Activated CD4-positive, alpha-beta memory T cell treated with anti-CD3 and anti-CD28 coated beads for 36 hours (primary cell): ENCODE measurements at regions not wholly inside any gene's neighbourhood (a gene's known extent, or its start where the extent isn't known, plus 50 kb on each side); places are given as distances from the start of the nearest gene placed in this dataset.
"Not testable (repeated sequence)": the region's sequence is repeated elsewhere in the genome, so short reads cannot be mapped to it uniquely, and the experiment has no call there.

Source experiments
- CTCF ChIA-PET: fragments of 350-600 bp; sonication (Branson Sonifier 250); formaldehyde crosslinking; loops from one replicate; lab custom pipeline; 2021; ENCODE audit warnings: antibody characterized with exemption, inconsistent platforms; lab: Charles Lee
- POLR2A ChIA-PET: fragments of 350-600 bp; sonication (Branson Sonifier 250); formaldehyde crosslinking; loops from one replicate; lab custom pipeline; 2021; ENCODE audit warnings: antibody characterized with exemption; lab: Charles Lee
- DNase-seq: peaks from one replicate; pipeline ENCODE4 v3.0.0-alpha.2; 2020
- H3K27ac Mint-ChIP-seq: one replicate; pipeline ENCODE4 v1.8.0; 2021; ENCODE audit warnings: mixed read lengths
- H3K27me3 Mint-ChIP-seq: one replicate; pipeline ENCODE4 v1.8.0; 2021; ENCODE audit warnings: mixed read lengths
- H3K36me3 Mint-ChIP-seq: one replicate; pipeline ENCODE4 v1.8.0; 2021; ENCODE audit warnings: mixed read lengths
- H3K4me1 Mint-ChIP-seq: one replicate; pipeline ENCODE4 v1.8.0; 2021; ENCODE audit warnings: low read depth, mixed read lengths
- H3K4me3 Mint-ChIP-seq: one replicate; pipeline ENCODE4 v1.8.0; 2021; ENCODE audit warnings: mild to moderate bottlenecking, mixed read lengths
- H3K9me3 Mint-ChIP-seq: one replicate; pipeline ENCODE4 v1.8.0; 2021; ENCODE audit warnings: mixed read lengths
- intact Hi-C: fragments of 100-400 bp; cut with micrococcal nuclease; formaldehyde crosslinking; loops from one replicate; pipeline ENCODE4 v1.15.1; 2023

DNA sequence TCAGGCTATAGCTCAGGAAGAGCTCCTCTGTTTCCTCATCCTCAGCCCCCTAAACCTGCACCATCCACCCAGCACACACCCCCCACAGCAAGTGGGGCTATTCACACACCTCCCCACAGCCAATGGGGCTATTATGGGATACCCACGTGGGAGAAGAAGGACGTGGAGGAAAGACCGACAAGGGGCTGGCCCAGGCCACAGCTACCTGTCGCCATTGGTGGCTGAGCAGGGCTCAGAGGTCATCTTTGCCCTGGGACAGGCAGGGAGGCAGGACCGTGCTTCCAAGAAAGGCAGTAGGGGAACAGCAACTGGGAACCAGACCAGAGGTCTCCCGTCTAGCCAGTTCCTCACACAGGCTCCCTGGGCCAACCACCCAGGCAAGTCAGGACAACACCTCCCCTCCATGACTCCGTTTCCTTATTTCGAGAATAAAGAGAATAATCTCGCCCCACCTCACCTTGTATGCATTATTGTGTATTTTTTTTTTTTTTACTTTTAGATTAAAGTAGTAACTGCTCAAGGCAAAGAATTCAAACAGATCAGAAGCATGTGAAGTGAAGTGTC is 92.3 kb upstream of the TARDBP start:
- intact Hi-C loops: no loop called here
- Mint-ChIP-seq H3K9me3 (no peaks in the 10 kb centered on the region), H3K27ac (no peak overlapping the region), H3K4me3 (no peak overlapping the region), H3K4me1 (peaks cover 35% of the 10 kb centered on the region), H3K36me3 (no peaks in the 10 kb centered on the region), H3K27me3 (peaks cover 36% of the 10 kb centered on the region)
- no peak for DNase-seq
- POLR2A ChIA-PET: no interaction called here
- CTCF ChIA-PET: no interaction called here

DNA sequence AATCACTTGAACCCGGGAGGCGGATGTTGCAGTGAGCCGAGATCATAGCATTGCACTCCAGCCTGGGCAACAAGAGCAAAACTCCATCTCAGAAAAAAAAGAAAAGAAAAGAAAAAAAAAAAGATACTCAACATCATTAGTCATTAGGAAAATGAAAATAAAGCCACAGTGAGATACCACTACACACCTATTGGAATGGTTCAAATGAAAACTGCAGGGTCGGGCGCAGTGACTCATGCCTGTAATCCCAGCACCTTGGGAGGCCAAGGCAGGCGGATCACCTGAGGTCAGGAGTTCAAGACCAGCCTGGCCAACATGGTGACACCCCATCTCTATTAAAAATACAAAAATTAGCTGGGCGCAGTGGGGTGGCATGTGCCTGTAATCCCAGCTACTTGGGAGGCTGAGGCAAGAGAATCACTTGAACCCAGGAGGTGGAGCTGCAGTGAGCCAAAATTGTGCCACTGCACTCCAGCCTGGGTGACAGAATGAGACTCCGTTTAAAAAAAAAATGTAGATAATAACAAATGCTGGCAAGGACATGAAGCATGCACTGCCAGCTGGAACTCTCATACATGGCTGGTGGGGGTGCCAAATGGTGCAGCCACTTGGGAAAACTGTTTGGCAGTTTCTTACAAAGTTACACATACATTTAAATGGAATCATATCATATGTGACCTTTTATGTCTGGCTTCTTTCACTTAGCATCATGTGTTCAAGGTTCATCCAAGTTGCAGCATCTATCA is 90.0 kb upstream of the TARDBP start:
- H3K4me3 Mint-ChIP-seq, H3K36me3 Mint-ChIP-seq, H3K27ac Mint-ChIP-seq, CTCF ChIA-PET, H3K9me3 Mint-ChIP-seq: not testable (repeated sequence)
- H3K27me3 Mint-ChIP-seq: peaks cover 25% of the 10 kb centered on the region
- intact Hi-C loops: loop anchor here (2.0 kb wide), 1 partner anchor 18 kb away; no protein-coding TSS in a partner anchor
- peaks cover 21% of the 10 kb centered on the region for H3K4me1 Mint-ChIP-seq
- DNase-seq: peak; percentile 75
- POLR2A ChIA-PET: interaction anchor here (0.7 kb wide), 1 partner anchor 1514 kb away, joined by 4 read pairs; no protein-coding TSS in a partner anchor

DNA sequence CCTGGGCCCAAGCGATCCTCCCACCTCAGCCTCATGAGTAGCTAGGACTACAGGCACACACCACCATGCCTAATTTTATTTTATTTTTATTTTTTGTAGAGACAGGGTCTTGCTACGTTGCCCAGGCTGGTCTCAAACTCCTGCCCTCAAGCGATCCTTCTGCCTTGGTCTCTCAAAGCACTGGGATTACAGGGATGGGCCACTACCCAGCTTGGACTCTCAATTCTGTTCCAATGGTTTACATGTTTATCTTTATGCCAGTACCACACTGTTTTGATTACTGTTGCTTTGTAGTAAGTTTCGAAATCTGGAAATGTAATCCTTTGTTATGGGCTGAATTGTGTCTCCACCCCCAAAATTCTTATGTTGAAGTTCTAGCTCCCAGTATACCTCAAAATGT is 88.4 kb upstream of the TARDBP start:
- POLR2A ChIA-PET: no interaction called here
- intact Hi-C loops: no loop called here
- Mint-ChIP-seq H3K27me3 (peaks cover 14% of the 10 kb centered on the region), H3K27ac (no peak overlapping the region), H3K36me3 (no peaks in the 10 kb centered on the region), H3K9me3 (peaks cover 8% of the 10 kb centered on the region), H3K4me1 (peaks cover 10% of the 10 kb centered on the region), H3K4me3 (no peak overlapping the region)
- CTCF ChIA-PET: interaction anchor here (1.6 kb wide), 1 partner anchor 14 kb away, joined by 5 read pairs; no protein-coding TSS in a partner anchor
- DNase-seq: no peak

DNA sequence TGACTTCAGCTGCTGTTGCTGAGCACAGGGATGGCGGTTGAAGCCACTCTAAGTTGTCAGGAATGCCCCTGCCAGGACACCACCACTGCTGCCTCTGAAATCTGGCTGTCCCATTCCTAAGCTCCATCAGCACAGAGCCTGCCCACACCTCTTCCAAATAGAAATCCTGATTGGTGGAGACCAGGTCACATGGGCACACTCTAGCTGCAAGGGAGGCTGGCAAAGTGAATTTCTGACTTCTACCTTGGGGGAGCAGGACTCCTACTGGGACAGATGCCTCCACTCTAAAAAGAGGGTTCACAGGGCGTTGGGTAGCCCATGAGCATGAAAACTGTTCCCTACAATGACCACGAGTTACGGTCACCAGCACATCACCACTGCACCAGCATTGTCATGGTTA is 83.8 kb upstream of the TARDBP start:
- Mint-ChIP-seq H3K9me3 (peaks cover 11% of the 10 kb centered on the region), H3K27ac (no peak overlapping the region), H3K27me3 (peaks cover 6% of the 10 kb centered on the region), H3K36me3 (no peaks in the 10 kb centered on the region), H3K4me1 (peaks cover 9% of the 10 kb centered on the region), H3K4me3 (no peak overlapping the region)
- POLR2A ChIA-PET: no interaction called here
- CTCF ChIA-PET: interaction anchor here (1.5 kb wide), 1 partner anchor 13 kb away, joined by 6 read pairs; no protein-coding TSS in a partner anchor
- intact Hi-C loops: no loop called here
- no peak for DNase-seq

DNA sequence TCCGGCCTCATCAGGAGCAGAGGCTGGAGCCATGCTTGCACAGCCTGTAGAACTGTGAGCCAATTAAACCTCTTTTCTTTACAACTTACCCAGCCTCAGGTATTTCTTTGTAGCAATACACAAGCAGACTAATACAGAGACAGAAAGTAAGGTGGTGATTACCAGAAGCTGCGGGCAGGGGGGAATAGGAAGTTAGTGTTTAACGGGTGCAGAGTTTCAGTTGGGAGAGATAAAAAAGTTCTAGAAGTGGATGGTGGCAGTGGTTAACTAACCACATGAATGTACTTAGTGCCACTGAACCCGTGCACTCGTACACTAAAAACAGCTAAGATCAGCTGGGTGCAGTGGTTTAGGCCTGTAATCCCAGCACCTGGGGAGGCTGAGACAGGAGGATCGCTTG is 80.4 kb upstream of the TARDBP start:
- Mint-ChIP-seq H3K27me3 (peaks cover 3% of the 10 kb centered on the region), H3K36me3 (no peaks in the 10 kb centered on the region), H3K4me1 (peaks cover 9% of the 10 kb centered on the region), H3K27ac (no peak overlapping the region), H3K9me3 (peaks cover 11% of the 10 kb centered on the region), H3K4me3 (no peak overlapping the region)
- POLR2A ChIA-PET: interaction anchor here (0.5 kb wide), 1 partner anchor 407 kb away, joined by 3 read pairs; no protein-coding TSS in a partner anchor
- CTCF ChIA-PET: interaction anchor here (0.7 to 2.6 kb wide), 2 partner anchors 10 to 419 kb away, joined by 3 to 11 read pairs; no protein-coding TSS in a partner anchor
- intact Hi-C loops: loop anchor here (2.0 kb wide), 1 partner anchor 421 kb away; no protein-coding TSS in a partner anchor
- DNase-seq: peak; percentile 73

DNA sequence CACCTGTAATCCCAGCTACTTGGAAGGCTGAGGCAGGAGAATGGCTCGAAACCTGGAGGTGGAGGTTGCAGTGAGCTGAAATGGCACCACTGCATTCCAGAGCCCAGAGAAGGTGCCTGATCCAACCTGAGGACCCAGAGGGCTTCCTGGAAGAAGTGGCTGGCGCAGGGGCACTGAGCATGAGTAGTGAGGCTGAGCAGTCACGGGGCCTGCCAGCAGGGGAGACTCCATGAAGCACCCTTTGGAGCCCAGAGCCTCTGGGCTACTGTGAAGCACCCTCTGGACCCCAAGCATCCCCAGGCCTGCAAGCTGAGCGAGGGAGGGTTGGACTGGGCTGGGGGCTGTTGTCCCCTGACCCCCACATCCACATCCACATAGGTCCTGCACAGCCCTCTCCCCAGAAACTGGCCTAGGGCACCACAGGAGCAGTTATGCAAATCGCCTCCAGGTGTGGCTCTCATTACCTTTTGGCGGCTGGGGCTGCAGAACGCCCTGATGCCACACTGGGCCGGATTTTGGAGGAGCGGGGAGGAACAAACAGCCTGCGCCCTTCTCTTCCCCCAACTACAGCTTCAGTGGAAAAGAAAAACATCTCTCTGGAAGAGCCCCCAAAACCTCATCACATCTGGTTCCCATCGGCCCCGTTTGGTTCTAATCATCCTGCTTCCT is 78.2 kb upstream of the TARDBP start:
- ChIA-PET POLR2A (no interaction called here), CTCF (interaction anchor here (1.6 to 2.6 kb wide), 2 partner anchors 8 to 427 kb away, joined by 5 to 11 read pairs; no protein-coding TSS in a partner anchor)
- DNase-seq: no peak
- H3K27ac Mint-ChIP-seq: no peak overlapping the region
- H3K27me3 Mint-ChIP-seq: peaks cover 12% of the 10 kb centered on the region
- intact Hi-C loops: no loop called here
- no peak overlapping the region for H3K4me3 Mint-ChIP-seq
- H3K9me3 Mint-ChIP-seq: peaks cover 2% of the 10 kb centered on the region
- H3K36me3 Mint-ChIP-seq: no peaks in the 10 kb centered on the region
- peaks cover 12% of the 10 kb centered on the region for H3K4me1 Mint-ChIP-seq

DNA sequence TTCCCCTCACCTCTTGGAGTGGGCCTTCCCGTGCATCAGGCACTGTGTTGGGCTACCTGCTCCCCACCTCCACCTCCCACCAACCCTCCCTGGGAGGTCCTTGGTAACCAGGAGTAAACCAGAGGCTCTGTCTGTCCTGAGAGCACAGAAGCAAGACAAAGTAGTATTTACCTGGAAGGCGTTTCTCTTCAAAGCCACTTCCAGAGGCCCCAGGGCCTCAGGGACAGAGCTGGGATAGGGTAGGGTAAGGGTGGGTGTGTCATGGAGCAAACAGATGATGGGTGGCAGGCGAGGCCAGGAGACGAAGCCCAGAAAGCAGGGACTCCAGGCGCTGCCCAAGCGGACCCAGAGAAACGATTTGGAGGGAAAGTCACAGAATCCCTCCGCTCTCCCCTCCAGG is 77.2 kb upstream of the TARDBP start:
- peaks cover 12% of the 10 kb centered on the region for H3K27me3 Mint-ChIP-seq
- H3K4me1 Mint-ChIP-seq: peaks cover 22% of the 10 kb centered on the region
- no peaks in the 10 kb centered on the region for H3K36me3 Mint-ChIP-seq
- DNase-seq: no peak
- H3K27ac Mint-ChIP-seq: no peak overlapping the region
- H3K4me3 Mint-ChIP-seq: no peak overlapping the region
- POLR2A ChIA-PET: no interaction called here
- intact Hi-C loops: no loop called here
- CTCF ChIA-PET: interaction anchor here (0.6 kb wide), 1 partner anchor 68 kb away, joined by 4 read pairs; no protein-coding TSS in a partner anchor
- peaks cover 2% of the 10 kb centered on the region for H3K9me3 Mint-ChIP-seq

DNA sequence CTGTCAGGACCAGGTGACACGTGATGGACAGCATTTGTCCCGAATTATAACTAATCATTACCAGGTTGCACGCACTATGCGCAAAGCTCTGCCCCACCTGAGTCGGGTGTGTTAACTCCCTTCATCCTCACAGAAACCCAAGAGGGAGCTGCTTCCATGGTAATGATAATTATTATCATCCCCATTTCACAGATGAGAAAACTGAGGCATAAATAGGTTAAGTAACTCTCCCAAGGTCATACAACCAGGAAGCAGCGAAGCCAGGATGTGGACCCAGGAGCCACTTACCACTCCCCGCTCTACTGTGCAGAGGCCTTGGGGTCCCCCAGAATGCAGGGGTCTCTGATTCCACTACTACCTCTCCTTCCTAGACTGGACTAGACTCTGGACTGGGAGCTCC is 76.7 kb upstream of the TARDBP start:
- no peak for DNase-seq
- H3K9me3 Mint-ChIP-seq: peaks cover 2% of the 10 kb centered on the region
- intact Hi-C loops: no loop called here
- POLR2A ChIA-PET: no interaction called here
- H3K4me3 Mint-ChIP-seq: no peak overlapping the region
- peaks cover 12% of the 10 kb centered on the region for H3K27me3 Mint-ChIP-seq
- H3K36me3 Mint-ChIP-seq: no peaks in the 10 kb centered on the region
- CTCF ChIA-PET: interaction anchor here (0.6 kb wide), 1 partner anchor 68 kb away, joined by 4 read pairs; no protein-coding TSS in a partner anchor
- no peak overlapping the region for H3K27ac Mint-ChIP-seq
- H3K4me1 Mint-ChIP-seq: peaks cover 27% of the 10 kb centered on the region

DNA sequence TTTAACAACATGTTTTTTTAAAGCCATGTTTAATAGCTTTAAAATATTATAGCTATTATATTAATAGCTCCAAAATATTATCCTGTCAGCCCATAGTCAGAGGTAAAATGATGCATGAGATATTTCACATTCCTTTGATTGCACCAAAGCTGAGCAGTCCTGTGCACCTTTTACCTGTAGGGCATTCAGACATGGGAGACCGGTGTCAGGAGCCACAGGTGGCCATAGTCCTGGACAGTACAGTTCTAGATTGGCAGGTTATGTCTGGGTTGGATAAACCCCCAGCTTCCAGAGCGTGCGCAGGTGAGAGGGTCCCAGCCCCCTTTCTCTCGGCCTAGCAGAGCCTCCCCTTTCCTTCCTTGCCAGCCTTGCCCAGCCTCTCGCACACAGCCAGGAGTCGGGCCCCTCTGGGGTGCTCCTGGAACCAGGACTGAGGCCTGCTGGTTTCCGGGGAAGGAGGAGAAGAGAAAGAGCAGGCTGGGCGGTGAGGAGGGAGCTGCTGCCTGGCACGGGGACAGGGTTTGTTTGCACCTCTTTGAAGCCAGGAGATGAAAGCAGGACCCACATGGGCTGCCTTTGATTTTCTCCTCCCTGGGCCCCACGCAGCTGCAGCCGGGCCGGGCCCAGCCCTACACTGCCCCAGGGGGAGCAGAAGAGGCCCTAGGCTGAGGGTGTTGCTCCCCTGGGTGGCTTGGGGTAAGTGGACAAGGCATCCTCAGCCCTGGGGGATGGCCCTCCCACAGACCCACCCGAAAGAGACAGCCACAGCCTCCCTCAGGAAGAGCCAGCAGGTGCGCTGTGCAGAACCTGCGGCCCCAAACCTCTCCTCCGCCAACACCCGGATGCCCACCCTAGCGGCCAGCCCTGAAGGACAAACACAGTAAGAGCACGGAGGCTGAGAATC is 75.2 kb upstream of the TARDBP start:
- Mint-ChIP-seq H3K36me3 (no peaks in the 10 kb centered on the region), H3K4me1 (peaks cover 27% of the 10 kb centered on the region), H3K4me3 (no peak overlapping the region), H3K9me3 (no peaks in the 10 kb centered on the region), H3K27ac (no peak overlapping the region), H3K27me3 (peaks cover 12% of the 10 kb centered on the region)
- DNase-seq: no peak
- ChIA-PET CTCF (interaction anchor here (0.7 kb wide), 1 partner anchor 424 kb away, joined by 3 read pairs; no protein-coding TSS in a partner anchor), POLR2A (interaction anchor here (0.6 kb wide), 1 partner anchor 1709 kb away, joined by 4 read pairs; no protein-coding TSS in a partner anchor)
- intact Hi-C loops: no loop called here

DNA sequence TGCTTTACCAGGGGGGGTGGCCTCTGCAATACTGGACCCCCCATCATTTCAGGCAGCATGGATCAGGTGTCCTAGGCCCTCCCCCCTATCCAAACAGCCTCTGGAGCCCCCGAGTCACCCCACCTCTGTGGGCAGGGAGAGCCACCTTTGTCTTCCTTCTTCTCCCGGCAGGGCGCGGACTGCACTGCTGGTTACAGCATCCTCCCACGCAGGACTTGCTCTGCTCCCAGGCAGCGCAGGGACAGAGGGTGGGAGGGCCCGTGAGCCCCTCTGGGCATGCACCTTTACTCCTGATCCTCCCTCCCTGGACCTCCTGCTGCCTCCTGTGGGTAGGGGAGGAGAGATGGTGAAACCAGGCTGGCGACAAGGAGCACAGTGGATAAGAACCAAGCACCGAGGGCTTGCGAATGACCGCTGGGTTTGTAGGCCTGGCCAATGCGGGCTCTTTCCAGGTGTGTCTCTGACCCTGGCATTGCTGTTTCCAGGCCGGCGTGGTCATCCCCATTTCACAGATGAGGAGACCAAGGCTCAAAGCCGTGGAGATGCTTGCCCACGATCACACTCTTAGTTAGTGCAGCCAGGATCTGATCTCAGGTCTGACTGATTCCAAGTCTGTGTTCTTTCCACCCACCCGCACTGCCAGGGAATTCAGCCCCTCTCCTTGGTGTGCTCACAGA is 73.6 kb upstream of the TARDBP start:
- Mint-ChIP-seq H3K36me3 (no peaks in the 10 kb centered on the region), H3K4me3 (no peak overlapping the region), H3K27me3 (peaks cover 27% of the 10 kb centered on the region), H3K27ac (no peak overlapping the region), H3K9me3 (no peaks in the 10 kb centered on the region), H3K4me1 (peaks cover 26% of the 10 kb centered on the region)
- intact Hi-C loops: no loop called here
- CTCF ChIA-PET: no interaction called here
- POLR2A ChIA-PET: no interaction called here
- DNase-seq: no peak
